C4-2B (cell line): ENCODE measurements at regions not wholly inside any gene's neighbourhood (a gene's known extent, or its start where the extent isn't known, plus 50 kb on each side); places are given as distances from the start of the nearest gene placed in this dataset.

Experiments used
- ZFX ChIP-seq: fragments of 450-650 bp; IDR thresholded peaks from 2 replicates; pipeline ENCODE4 v1.6.1; 2017
- TF ChIP-seq, protein P1 (sequence below): fragments of 450-650 bp; conservative IDR thresholded peaks from 2 replicates; pipeline ENCODE4 v1.5.1; 2017; ENCODE audit warnings: mild to moderate bottlenecking

DNA sequence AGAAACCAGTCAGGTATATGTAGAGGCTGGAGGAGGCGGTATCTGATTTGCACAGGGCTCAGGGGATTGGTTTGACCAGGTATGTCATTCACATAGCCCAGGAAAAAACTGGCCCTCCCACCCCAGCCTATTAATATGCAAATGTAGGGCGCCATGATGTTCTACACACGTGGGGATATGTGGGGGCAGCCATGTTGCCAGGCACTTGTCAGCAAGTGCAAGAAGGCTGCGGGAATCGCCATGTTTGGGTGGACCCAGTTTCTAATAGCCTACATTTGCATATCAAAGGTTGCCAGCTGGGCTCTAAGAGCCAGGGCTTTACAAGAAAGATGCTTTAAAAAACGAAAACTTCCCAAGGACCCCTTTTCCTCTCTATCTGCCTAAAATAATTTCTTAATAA is 335.1 kb downstream of the SMARCA1 start:
- TF ChIP-seq, protein P1, sequence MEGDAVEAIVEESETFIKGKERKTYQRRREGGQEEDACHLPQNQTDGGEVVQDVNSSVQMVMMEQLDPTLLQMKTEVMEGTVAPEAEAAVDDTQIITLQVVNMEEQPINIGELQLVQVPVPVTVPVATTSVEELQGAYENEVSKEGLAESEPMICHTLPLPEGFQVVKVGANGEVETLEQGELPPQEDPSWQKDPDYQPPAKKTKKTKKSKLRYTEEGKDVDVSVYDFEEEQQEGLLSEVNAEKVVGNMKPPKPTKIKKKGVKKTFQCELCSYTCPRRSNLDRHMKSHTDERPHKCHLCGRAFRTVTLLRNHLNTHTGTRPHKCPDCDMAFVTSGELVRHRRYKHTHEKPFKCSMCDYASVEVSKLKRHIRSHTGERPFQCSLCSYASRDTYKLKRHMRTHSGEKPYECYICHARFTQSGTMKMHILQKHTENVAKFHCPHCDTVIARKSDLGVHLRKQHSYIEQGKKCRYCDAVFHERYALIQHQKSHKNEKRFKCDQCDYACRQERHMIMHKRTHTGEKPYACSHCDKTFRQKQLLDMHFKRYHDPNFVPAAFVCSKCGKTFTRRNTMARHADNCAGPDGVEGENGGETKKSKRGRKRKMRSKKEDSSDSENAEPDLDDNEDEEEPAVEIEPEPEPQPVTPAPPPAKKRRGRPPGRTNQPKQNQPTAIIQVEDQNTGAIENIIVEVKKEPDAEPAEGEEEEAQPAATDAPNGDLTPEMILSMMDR = no peak
- no peak for TF ChIP-seq ZFX
